AG04450 (cell line): ENCODE measurements at regions not wholly inside any gene's neighbourhood (a gene's known extent, or its start where the extent isn't known, plus 50 kb on each side); places are given as distances from the start of the nearest gene placed in this dataset.

Source experiments
- CTCF ChIA-PET: fragments of 300-600, 350-600 bp; formaldehyde crosslinking; extraction: SDS; loops from one replicate; lab custom pipeline; 2022; ENCODE audit warnings: antibody characterized with exemption, inconsistent platforms; lab: Charles Lee
- POLR2A ChIA-PET: fragments of 350-600 bp; formaldehyde crosslinking; extraction: SDS; loops from one replicate; lab custom pipeline; 2021; ENCODE audit warnings: antibody characterized with exemption, inconsistent platforms; lab: Yijun Ruan, JAX
- DNase-seq: peaks from one replicate; pipeline ENCODE4 v3.0.0-alpha.2; 2011; ENCODE audit warnings: low read depth, low spot score
- H3K27ac ChIP-seq: one replicate; pipeline ENCODE4 v1.5.1; 2012; ENCODE audit warnings: low read depth, low read length, control low read depth
- H3K27me3 ChIP-seq: one replicate; pipeline ENCODE4 v1.6.0; 2012; ENCODE audit warnings: low read length; ENCODE audit not compliant: control insufficient read depth, insufficient read depth
- H3K4me3 ChIP-seq: 2 replicates; pipeline ENCODE4 v1.5.1; 2011; ENCODE audit warnings: mild to moderate bottlenecking, low read depth, low read length, control low read depth
- H3K9me3 ChIP-seq: 2 replicates; pipeline ENCODE4 v1.5.1; 2012; ENCODE audit warnings: low read length; ENCODE audit not compliant: control insufficient read depth, insufficient read depth
- CTCF ChIP-seq: IDR thresholded peaks from 2 replicates; pipeline ENCODE4 v1.5.1; 2011; ENCODE audit warnings: low read depth, low read length, control low read depth, inconsistent platforms

DNA sequence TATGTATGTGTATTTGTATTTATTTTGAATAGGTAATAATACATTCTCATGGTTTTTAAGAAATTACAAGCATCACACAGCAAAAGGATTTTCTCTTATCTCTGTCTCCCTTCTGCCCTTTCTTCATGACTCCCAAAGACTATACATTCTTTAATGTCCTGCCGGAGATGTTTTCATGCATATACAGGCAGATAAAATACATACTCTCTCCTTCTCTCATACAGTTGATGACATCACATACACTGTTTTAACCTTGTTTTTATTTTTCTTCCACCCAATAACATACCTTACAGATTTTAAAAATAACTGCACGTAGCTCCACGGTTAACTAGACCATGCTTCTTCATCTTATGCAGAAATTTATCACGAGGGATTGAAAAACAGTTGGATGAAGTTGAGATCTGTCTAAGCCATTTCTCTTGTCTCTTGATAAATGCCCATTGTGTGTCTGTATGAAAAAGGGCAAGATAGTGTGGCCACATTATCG, 249.8 kb downstream of the EDEM1 start:
- no peaks in the 10 kb centered on the region for H3K27me3 ChIP-seq
- no peaks in the 10 kb centered on the region; the same call in 1 of the 2 replicates for H3K9me3 ChIP-seq
- no peak overlapping the region for H3K4me3 ChIP-seq
- no peak overlapping the region for H3K27ac ChIP-seq
- no peak for TF ChIP-seq CTCF
- ChIA-PET POLR2A (no interaction called here), CTCF (no interaction called here)
- no peak for DNase-seq

GRCh38 chr3:5437783-5438323, 250.3 kb downstream of the EDEM1 start:
- no peaks in the 10 kb centered on the region; the same call in 1 of the 2 replicates for H3K9me3 ChIP-seq
- ChIA-PET POLR2A (no interaction called here), CTCF (no interaction called here)
- H3K4me3 ChIP-seq = no peak overlapping the region
- no peak overlapping the region for H3K27ac ChIP-seq
- no peak for DNase-seq
- no peaks in the 10 kb centered on the region for H3K27me3 ChIP-seq
- no peak for TF ChIP-seq CTCF

GRCh38 chr3:5441401-5441800, 253.9 kb downstream of the EDEM1 start:
- Histone ChIP-seq H3K27ac (no peak overlapping the region), H3K9me3 (no peaks in the 10 kb centered on the region; the same call in 1 of the 2 replicates), H3K4me3 (no peak overlapping the region), H3K27me3 (no peaks in the 10 kb centered on the region)
- TF ChIP-seq CTCF = no peak
- DNase-seq = no peak
- ChIA-PET POLR2A (no interaction called here), CTCF (no interaction called here)

DNA sequence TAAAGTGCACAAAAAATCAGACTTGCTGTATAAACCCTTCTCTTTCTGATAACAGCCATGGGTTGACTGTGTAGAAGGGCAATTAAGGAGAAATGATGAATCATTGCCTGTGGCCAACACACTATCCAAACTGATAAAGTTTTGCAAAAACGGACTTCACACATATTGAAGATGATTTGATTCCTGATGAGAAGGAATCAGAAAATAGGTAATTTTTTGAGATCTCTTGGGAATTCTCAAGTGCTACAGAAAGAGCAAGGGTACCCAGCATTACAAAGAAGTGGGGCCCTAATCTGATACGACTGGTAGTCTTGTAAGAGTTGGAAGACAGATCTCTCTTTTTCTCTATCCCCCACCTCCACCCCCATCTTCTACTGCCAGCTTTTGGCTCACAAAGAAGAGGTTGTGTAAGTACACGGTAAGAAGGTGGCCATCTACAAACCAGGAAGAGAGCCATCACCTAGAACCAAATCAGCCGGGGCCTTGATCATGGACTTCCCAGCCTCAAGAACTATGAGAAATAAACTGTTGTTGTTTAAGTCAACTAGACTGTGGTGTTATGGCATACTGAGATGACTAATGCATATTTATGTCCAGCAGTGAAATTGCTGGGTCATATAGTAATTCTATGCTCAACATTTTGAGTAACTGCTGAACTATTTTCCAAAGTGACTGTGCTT, 254.7 kb downstream of the EDEM1 start:
- no peak for DNase-seq
- no peak overlapping the region for H3K4me3 ChIP-seq
- no peak for TF ChIP-seq CTCF
- no peaks in the 10 kb centered on the region; the same call in 1 of the 2 replicates for H3K9me3 ChIP-seq
- H3K27me3 ChIP-seq = no peaks in the 10 kb centered on the region
- CTCF ChIA-PET = no interaction called here
- H3K27ac ChIP-seq = no peak overlapping the region
- POLR2A ChIA-PET = no interaction called here

DNA sequence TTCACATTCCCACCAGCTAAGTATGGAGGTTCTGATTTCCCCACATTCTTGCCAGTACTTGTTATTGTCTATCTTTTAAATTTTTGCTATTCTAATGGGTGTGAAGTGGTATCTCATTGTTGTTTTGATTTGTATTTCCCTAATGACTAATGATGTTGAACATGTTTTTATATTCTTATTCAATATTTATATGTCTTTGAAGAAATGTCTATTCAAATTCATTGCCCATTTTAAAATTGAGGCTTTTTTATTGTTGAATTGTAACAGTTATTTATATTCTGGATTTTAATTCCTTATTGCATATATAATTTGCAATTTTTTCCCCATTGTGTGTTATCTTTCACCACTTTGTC, 255.3 kb downstream of the EDEM1 start:
- no peak for TF ChIP-seq CTCF
- CTCF ChIA-PET = no interaction called here
- POLR2A ChIA-PET = no interaction called here
- no peak overlapping the region for H3K27ac ChIP-seq
- no peak overlapping the region for H3K4me3 ChIP-seq
- no peak for DNase-seq
- H3K27me3 ChIP-seq = no peaks in the 10 kb centered on the region
- no peaks in the 10 kb centered on the region; the same call in 1 of the 2 replicates for H3K9me3 ChIP-seq
